ENCODE measurements at regions not wholly inside any gene's neighbourhood (a gene's known extent, or its start where the extent isn't known, plus 50 kb on each side); places are given as distances from the start of the nearest gene placed in this dataset.

DNA sequence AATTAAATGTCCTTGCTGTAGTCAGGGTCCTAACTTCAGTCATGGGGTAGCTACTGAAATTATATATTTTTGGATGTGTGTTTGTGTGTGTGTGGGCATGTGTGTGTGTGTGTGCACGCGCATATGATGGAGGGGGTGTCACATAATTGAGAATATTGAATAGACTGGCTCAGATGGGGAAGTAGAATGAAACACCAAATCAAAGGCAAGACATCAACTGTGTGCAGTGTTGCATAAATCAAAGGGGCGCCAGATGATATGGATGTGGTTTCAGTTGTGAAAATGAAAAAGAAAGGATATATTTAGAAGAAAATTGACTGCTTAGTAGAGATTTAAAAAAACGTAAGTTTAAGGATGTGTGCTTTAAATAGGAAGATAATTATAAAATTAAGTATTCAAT, 144.2 kb upstream of the CEP162 start:
- Histone ChIP-seq H3K4me3 (ENCODE audit: low read length) (no peak overlapping the region), H3K9ac (ENCODE audit: low read length) (no peak overlapping the region), H3K9me3 (ENCODE audit: control insufficient read depth, low read length) (no peaks in the 10 kb centered on the region), H3K27me3 (replicated peaks; ENCODE audit: control insufficient read depth, insufficient read depth, low read length) (no peaks in the 10 kb centered on the region), H3K36me3 (ENCODE audit: control insufficient read depth, insufficient read depth, low read length, severe bottlenecking) (no peaks in the 10 kb centered on the region), H3K4me1 (ENCODE audit: control insufficient read depth, insufficient read depth, low read length) (no peaks in the 10 kb centered on the region)
- no peak for DNase-seq (ENCODE audit: low read depth)

DNA sequence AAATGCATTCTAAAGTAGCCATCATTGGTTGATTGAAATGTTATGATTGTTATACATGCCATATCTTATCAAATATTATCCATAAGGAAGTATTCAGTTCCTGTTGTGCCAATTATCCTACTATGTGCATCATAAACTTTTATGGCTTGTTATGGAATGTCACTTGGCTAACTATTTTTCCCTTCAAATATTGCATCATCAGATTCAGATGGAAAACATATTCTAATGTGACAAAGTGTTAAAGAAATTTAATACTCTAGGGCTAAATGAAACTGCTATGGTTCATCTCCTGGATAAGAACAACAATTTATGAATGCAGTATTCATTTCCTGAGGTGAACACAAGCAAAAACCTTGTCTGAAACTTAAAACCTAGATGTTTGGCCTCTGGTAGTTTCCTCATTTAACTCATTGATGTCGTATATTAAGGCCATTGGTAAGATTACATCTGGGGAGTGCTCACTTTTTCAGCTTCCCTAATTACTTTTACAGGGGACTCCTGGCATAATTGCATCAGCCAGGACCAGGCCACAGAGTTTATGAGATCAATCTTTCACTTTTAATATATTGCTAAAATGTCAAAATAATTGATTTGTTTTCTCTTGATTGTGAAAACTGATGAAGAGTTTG, 134.9 kb upstream of the CEP162 start:
- no peaks in the 10 kb centered on the region for H3K36me3 ChIP-seq (ENCODE audit: control insufficient read depth, insufficient read depth, low read length, severe bottlenecking)
- no peak overlapping the region for H3K4me3 ChIP-seq (ENCODE audit: low read length)
- H3K4me1 ChIP-seq (ENCODE audit: control insufficient read depth, insufficient read depth, low read length) = peaks cover 12% of the 10 kb centered on the region
- no peak for DNase-seq (ENCODE audit: low read depth)
- no peak overlapping the region for H3K9ac ChIP-seq (ENCODE audit: low read length)
- no peaks in the 10 kb centered on the region for H3K27me3 ChIP-seq (replicated peaks; ENCODE audit: control insufficient read depth, insufficient read depth, low read length)
- no peaks in the 10 kb centered on the region for H3K9me3 ChIP-seq (ENCODE audit: control insufficient read depth, low read length)

DNA sequence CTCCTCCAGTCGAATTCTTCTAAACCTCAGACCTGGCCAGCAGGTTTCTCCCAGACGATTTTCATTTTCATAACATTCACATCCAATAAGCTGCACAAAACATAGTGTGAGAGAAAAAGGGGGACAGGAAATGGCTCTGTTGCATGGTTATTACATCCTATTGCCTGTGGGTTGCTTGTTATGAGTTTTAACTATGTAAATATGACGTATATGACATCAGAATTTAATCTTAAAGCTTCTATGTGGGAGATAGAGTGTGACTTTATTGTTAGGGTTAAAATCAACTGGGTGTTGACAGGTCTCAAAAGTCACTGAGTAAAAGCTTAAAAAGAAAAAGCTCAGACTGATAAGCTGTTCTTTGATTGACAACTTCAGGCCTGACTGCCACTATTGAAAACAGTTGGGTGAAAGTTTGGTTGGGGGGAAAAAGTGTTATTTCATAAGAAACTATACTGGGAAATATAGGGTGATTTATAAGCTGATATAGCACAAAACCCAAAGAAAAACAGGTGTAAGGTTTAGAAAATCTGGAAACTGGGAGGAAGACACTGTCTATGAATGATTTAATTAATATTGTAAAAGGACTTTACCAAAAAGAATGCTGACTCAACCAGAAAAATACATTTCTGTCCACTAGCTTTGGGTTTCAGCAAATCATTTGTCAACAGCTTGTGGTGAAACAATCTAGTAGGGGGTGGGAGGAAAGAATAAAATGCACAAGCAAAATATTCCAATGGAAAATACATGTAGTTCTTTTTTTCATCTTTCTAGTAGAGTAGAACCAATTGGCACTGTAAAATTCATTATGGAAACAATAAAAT, 134.1 kb upstream of the CEP162 start:
- no peaks in the 10 kb centered on the region for H3K9me3 ChIP-seq (ENCODE audit: control insufficient read depth, low read length)
- H3K4me1 ChIP-seq (ENCODE audit: control insufficient read depth, insufficient read depth, low read length) = peaks cover 12% of the 10 kb centered on the region
- no peak overlapping the region for H3K4me3 ChIP-seq (ENCODE audit: low read length)
- H3K27me3 ChIP-seq (replicated peaks; ENCODE audit: control insufficient read depth, insufficient read depth, low read length) = no peaks in the 10 kb centered on the region
- H3K36me3 ChIP-seq (ENCODE audit: control insufficient read depth, insufficient read depth, low read length, severe bottlenecking) = no peaks in the 10 kb centered on the region
- DNase-seq (ENCODE audit: low read depth) = no peak
- H3K9ac ChIP-seq (ENCODE audit: low read length) = no peak overlapping the region

GRCh38 chr6:84360039-84360438, 132.6 kb upstream of the CEP162 start:
- H3K9me3 ChIP-seq (ENCODE audit: control insufficient read depth, low read length) = no peaks in the 10 kb centered on the region
- H3K36me3 ChIP-seq (ENCODE audit: control insufficient read depth, insufficient read depth, low read length, severe bottlenecking) = no peaks in the 10 kb centered on the region
- no peak overlapping the region for H3K4me3 ChIP-seq (ENCODE audit: low read length)
- no peaks in the 10 kb centered on the region for H3K27me3 ChIP-seq (replicated peaks; ENCODE audit: control insufficient read depth, insufficient read depth, low read length)
- no peak for DNase-seq (ENCODE audit: low read depth)
- H3K4me1 ChIP-seq (ENCODE audit: control insufficient read depth, insufficient read depth, low read length) = peaks cover 12% of the 10 kb centered on the region
- no peak overlapping the region for H3K9ac ChIP-seq (ENCODE audit: low read length)

DNA sequence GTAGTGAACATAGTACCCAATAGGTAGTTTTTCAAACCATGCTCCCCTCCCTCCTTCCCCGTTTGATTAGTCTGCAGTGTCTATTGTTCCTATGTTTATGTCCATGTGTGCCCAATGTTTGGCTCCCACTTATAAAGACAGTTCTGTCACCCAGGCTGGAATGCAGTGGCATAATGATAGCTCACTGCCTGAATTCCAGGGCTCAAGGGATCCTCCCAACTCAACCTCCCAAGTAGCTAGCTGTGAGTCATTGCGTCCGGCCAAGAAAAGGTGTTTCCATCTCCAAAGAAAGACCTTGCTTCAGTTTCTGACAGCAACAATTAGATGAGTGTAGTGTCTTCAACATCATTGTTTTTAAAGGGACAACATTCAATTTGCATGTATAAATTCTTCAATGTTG, 131.1 kb upstream of the CEP162 start:
- Histone ChIP-seq H3K9me3 (ENCODE audit: control insufficient read depth, low read length) (no peaks in the 10 kb centered on the region), H3K4me1 (ENCODE audit: control insufficient read depth, insufficient read depth, low read length) (peaks cover 16% of the 10 kb centered on the region), H3K9ac (ENCODE audit: low read length) (no peak overlapping the region), H3K4me3 (ENCODE audit: low read length) (no peak overlapping the region), H3K27me3 (replicated peaks; ENCODE audit: control insufficient read depth, insufficient read depth, low read length) (no peaks in the 10 kb centered on the region), H3K36me3 (ENCODE audit: control insufficient read depth, insufficient read depth, low read length, severe bottlenecking) (no peaks in the 10 kb centered on the region)
- no peak for DNase-seq (ENCODE audit: low read depth)

DNA sequence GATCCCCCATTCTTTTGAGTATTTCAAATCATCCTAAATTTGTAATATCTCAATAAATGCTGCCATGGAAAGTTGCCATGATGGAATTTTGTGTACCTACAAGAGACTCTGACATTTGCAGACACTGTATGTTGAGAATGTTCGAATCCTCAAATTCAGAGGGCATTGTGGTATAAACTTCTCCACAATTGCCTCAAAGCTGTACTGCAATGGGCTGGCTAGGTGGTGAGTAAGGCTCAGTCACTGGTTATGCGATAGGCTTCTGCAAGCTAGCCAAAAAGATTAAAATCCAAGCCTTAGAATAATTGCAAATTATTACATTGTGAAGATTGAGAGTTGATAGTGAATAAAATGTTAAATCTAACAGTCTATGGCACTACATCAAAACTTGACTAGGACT, 130.2 kb upstream of the CEP162 start:
- no peaks in the 10 kb centered on the region for H3K36me3 ChIP-seq (ENCODE audit: control insufficient read depth, insufficient read depth, low read length, severe bottlenecking)
- no peaks in the 10 kb centered on the region for H3K9me3 ChIP-seq (ENCODE audit: control insufficient read depth, low read length)
- no peak overlapping the region for H3K9ac ChIP-seq (ENCODE audit: low read length)
- no peak overlapping the region for H3K4me3 ChIP-seq (ENCODE audit: low read length)
- no peaks in the 10 kb centered on the region for H3K27me3 ChIP-seq (replicated peaks; ENCODE audit: control insufficient read depth, insufficient read depth, low read length)
- H3K4me1 ChIP-seq (ENCODE audit: control insufficient read depth, insufficient read depth, low read length) = peaks cover 18% of the 10 kb centered on the region
- no peak for DNase-seq (ENCODE audit: low read depth)

DNA sequence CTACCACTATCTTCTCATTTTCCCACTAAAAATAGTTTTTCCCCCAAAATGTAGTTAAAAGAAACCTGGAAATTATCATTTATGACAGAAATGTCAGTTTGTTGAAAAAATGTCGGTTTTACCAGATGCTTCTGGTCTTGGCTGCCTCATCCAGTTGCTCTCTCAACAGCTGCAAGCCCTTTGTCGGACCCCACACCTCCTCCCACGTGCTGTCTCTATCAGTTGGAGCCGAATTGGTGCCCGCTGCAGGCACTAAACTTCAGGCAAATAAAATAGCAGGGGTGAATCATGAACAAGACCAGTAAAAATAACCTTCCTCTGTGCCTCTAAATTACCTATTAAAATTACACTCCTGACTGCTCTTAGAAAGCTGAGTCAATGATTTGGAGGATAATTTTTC, 129.5 kb upstream of the CEP162 start:
- no peak for DNase-seq (ENCODE audit: low read depth)
- H3K9me3 ChIP-seq (ENCODE audit: control insufficient read depth, low read length) = no peaks in the 10 kb centered on the region
- H3K4me1 ChIP-seq (ENCODE audit: control insufficient read depth, insufficient read depth, low read length) = peaks cover 12% of the 10 kb centered on the region
- H3K36me3 ChIP-seq (ENCODE audit: control insufficient read depth, insufficient read depth, low read length, severe bottlenecking) = no peaks in the 10 kb centered on the region
- no peak overlapping the region for H3K9ac ChIP-seq (ENCODE audit: low read length)
- no peak overlapping the region for H3K4me3 ChIP-seq (ENCODE audit: low read length)
- H3K27me3 ChIP-seq (replicated peaks; ENCODE audit: control insufficient read depth, insufficient read depth, low read length) = no peaks in the 10 kb centered on the region

DNA sequence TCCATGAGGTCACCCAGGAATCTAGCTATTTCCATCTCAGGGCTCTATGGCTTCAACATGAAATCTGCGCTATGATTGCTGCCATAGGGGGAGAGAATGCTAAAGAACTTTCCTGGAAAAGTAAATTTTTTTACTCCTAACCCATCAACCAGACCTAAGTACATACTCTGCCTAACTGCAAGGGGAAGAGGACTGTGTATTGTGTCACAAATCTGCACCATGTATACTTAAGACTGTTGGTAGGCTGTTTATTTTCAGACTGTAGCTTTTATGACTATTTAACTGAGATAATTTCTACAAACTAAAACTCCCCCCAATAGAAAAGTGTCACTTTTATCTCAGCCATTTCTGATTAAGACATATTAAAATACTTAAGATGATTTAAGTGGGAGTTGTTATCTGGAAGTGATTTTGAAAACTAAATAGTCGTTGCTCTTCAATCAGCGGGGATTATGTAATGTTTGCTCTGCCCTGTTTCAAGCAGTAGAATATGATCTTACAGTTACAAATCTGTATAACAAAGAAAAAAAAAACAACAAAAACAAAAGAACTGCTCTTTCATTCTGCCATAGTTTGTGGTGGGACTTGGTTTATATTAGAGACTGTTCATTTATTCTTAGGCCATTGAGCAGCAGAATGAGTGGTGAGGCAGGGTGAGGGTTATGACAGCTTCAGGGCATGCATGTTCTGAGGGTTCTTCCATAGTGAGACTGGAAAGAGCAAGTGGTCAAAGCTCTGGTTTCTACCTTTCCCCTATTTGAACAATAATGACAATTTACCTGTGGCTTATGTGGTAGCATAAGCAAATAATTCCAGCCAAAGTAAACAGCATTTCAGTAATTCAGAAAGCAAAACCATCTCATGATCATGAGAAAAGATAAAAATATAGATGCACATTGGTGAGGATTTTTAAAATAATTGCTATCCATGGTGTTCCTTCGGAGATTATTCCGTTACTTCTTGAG, 126.3 kb upstream of the CEP162 start:
- Histone ChIP-seq H3K27me3 (replicated peaks; ENCODE audit: control insufficient read depth, insufficient read depth, low read length) (no peaks in the 10 kb centered on the region), H3K4me3 (ENCODE audit: low read length) (no peak overlapping the region)
- DNase-seq (ENCODE audit: low read depth) = no peak

GRCh38 chr6:84350397-84350796, 123.0 kb upstream of the CEP162 start:
- H3K9ac ChIP-seq (ENCODE audit: low read length) = no peak overlapping the region
- peaks cover 6% of the 10 kb centered on the region for H3K4me1 ChIP-seq (ENCODE audit: control insufficient read depth, insufficient read depth, low read length)
- H3K27me3 ChIP-seq (replicated peaks; ENCODE audit: control insufficient read depth, insufficient read depth, low read length) = no peaks in the 10 kb centered on the region
- no peak overlapping the region for H3K4me3 ChIP-seq (ENCODE audit: low read length)
- DNase-seq (ENCODE audit: low read depth) = no peak
- no peaks in the 10 kb centered on the region for H3K9me3 ChIP-seq (ENCODE audit: control insufficient read depth, low read length)
- no peaks in the 10 kb centered on the region for H3K36me3 ChIP-seq (ENCODE audit: control insufficient read depth, insufficient read depth, low read length, severe bottlenecking)

More for the DNA sequence above, 126.3 kb upstream of the CEP162 start:
- Histone ChIP-seq H3K4me1 (ENCODE audit: control insufficient read depth, insufficient read depth, low read length) (peaks cover 6% of the 10 kb centered on the region), H3K36me3 (ENCODE audit: control insufficient read depth, insufficient read depth, low read length, severe bottlenecking) (no peaks in the 10 kb centered on the region), H3K9ac (ENCODE audit: low read length) (no peak overlapping the region), H3K9me3 (ENCODE audit: control insufficient read depth, low read length) (no peaks in the 10 kb centered on the region)

DNA sequence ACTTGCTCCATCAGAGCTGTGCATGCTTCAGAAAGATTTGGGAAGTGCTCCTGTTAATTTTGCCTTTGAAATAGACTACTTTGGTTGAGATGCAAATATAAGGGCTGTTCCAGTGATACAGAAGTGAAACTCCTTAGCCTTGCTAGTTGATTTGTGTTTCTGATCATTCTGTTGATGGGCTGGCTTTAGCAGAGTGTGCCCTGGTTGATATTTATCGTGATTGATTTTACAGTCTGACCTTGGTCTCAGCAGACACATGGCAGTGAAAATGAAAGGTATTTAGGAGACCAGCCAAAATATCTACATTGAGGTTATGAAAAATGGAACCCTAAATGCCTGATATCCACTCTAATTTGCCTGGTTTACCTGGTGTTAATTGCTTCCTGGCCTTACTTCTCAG, 122.1 kb upstream of the CEP162 start:
- H3K9me3 ChIP-seq (ENCODE audit: control insufficient read depth, low read length) = no peaks in the 10 kb centered on the region
- no peak overlapping the region for H3K4me3 ChIP-seq (ENCODE audit: low read length)
- peaks cover 6% of the 10 kb centered on the region for H3K4me1 ChIP-seq (ENCODE audit: control insufficient read depth, insufficient read depth, low read length)
- DNase-seq (ENCODE audit: low read depth) = no peak
- H3K36me3 ChIP-seq (ENCODE audit: control insufficient read depth, insufficient read depth, low read length, severe bottlenecking) = no peaks in the 10 kb centered on the region
- no peaks in the 10 kb centered on the region for H3K27me3 ChIP-seq (replicated peaks; ENCODE audit: control insufficient read depth, insufficient read depth, low read length)
- no peak overlapping the region for H3K9ac ChIP-seq (ENCODE audit: low read length)

GRCh38 chr6:84348801-84349200, 121.4 kb upstream of the CEP162 start:
- Histone ChIP-seq H3K4me3 (ENCODE audit: low read length) (no peak overlapping the region), H3K27me3 (replicated peaks; ENCODE audit: control insufficient read depth, insufficient read depth, low read length) (no peaks in the 10 kb centered on the region), H3K36me3 (ENCODE audit: control insufficient read depth, insufficient read depth, low read length, severe bottlenecking) (no peaks in the 10 kb centered on the region), H3K9me3 (ENCODE audit: control insufficient read depth, low read length) (no peaks in the 10 kb centered on the region), H3K9ac (ENCODE audit: low read length) (no peak overlapping the region), H3K4me1 (ENCODE audit: control insufficient read depth, insufficient read depth, low read length) (peaks cover 4% of the 10 kb centered on the region)
- no peak for DNase-seq (ENCODE audit: low read depth)

Data from adipocyte (in vitro differentiated cells).